Osteocyte (in vitro differentiated cells): ENCODE measurements at regions not wholly inside any gene's neighbourhood (a gene's known extent, or its start where the extent isn't known, plus 50 kb on each side); places are given as distances from the start of the nearest gene placed in this dataset.

ENCODE experiments used
- DNase-seq: peaks from one replicate; pipeline ENCODE4 v3.0.0; 2021; ENCODE audit warnings: mixed read lengths; ENCODE audit not compliant: unreplicated experiment; ENCODE audit errors: extremely low spot score
- H3K27ac Mint-ChIP-seq: one replicate; pipeline ENCODE4 v1.8.0; 2021; ENCODE audit warnings: mild to moderate bottlenecking, mixed read lengths; ENCODE audit not compliant: unreplicated experiment
- H3K27me3 Mint-ChIP-seq: one replicate; pipeline ENCODE4 v1.8.0; 2021; ENCODE audit warnings: mixed read lengths; ENCODE audit not compliant: unreplicated experiment
- H3K36me3 Mint-ChIP-seq: one replicate; pipeline ENCODE4 v1.8.0; 2021; ENCODE audit warnings: mixed read lengths; ENCODE audit not compliant: unreplicated experiment
- H3K4me1 Mint-ChIP-seq: one replicate; pipeline ENCODE4 v1.8.0; 2021; ENCODE audit warnings: mixed read lengths; ENCODE audit not compliant: unreplicated experiment
- H3K4me3 Mint-ChIP-seq: one replicate; pipeline ENCODE4 v1.8.0; 2021; ENCODE audit warnings: mild to moderate bottlenecking, moderate library complexity, mixed read lengths; ENCODE audit not compliant: unreplicated experiment
- H3K9me3 Mint-ChIP-seq: one replicate; pipeline ENCODE4 v1.8.0; 2021; ENCODE audit warnings: mixed read lengths; ENCODE audit not compliant: unreplicated experiment
- CTCF ChIP-seq: fragments of 200-600 bp; sonication (generic); IDR thresholded peaks from 2 replicates; pipeline ENCODE4 v1.5.0; 2021; ENCODE audit warnings: antibody characterized with exemption, mild to moderate bottlenecking, moderate library complexity

GRCh38 chr7:69190025-69190424 lies 408.2 kb upstream of the AUTS2 start:
- no peaks in the 10 kb centered on the region for H3K27me3 Mint-ChIP-seq
- H3K36me3 Mint-ChIP-seq: no peaks in the 10 kb centered on the region
- H3K27ac Mint-ChIP-seq: no peak overlapping the region
- H3K4me1 Mint-ChIP-seq: no peaks in the 10 kb centered on the region
- H3K4me3 Mint-ChIP-seq: no peak overlapping the region
- DNase-seq: no peak
- TF ChIP-seq CTCF: no peak
- H3K9me3 Mint-ChIP-seq: no peaks in the 10 kb centered on the region

GRCh38 chr7:69190763-69191162 lies 407.5 kb upstream of the AUTS2 start:
- Mint-ChIP-seq H3K27ac (no peak overlapping the region), H3K4me1 (no peaks in the 10 kb centered on the region), H3K9me3 (no peaks in the 10 kb centered on the region), H3K27me3 (no peaks in the 10 kb centered on the region), H3K36me3 (no peaks in the 10 kb centered on the region), H3K4me3 (no peak overlapping the region)
- no peak for DNase-seq
- no peak for TF ChIP-seq CTCF

GRCh38 chr7:69192134-69192533 lies 406.1 kb upstream of the AUTS2 start:
- DNase-seq: no peak
- H3K4me3 Mint-ChIP-seq: no peak overlapping the region
- H3K27ac Mint-ChIP-seq: no peak overlapping the region
- H3K9me3 Mint-ChIP-seq: peaks cover 9% of the 10 kb centered on the region
- H3K27me3 Mint-ChIP-seq: no peaks in the 10 kb centered on the region
- no peaks in the 10 kb centered on the region for H3K36me3 Mint-ChIP-seq
- no peak for TF ChIP-seq CTCF
- H3K4me1 Mint-ChIP-seq: no peaks in the 10 kb centered on the region

- Mint-ChIP-seq H3K27ac (no peak overlapping the region), H3K9me3 (peaks cover 12% of the 10 kb centered on the region), H3K4me3 (no peak overlapping the region), H3K4me1 (no peaks in the 10 kb centered on the region), H3K36me3 (no peaks in the 10 kb centered on the region), H3K27me3 (no peaks in the 10 kb centered on the region)
- DNase-seq: no peak
- TF ChIP-seq CTCF: no peak
These were observed 405.2 kb upstream of the AUTS2 start for GRCh38 chr7:69193061-69193460.

- Mint-ChIP-seq H3K4me3 (no peak overlapping the region), H3K36me3 (no peaks in the 10 kb centered on the region), H3K4me1 (no peaks in the 10 kb centered on the region), H3K9me3 (peaks cover 26% of the 10 kb centered on the region), H3K27me3 (no peaks in the 10 kb centered on the region), H3K27ac (no peak overlapping the region)
- no peak for TF ChIP-seq CTCF
- DNase-seq: no peak
These were observed 401.7 kb upstream of the AUTS2 start for GRCh38 chr7:69196593-69196992.
